ENCODE measurements at regions not wholly inside any gene's neighbourhood (a gene's known extent, or its start where the extent isn't known, plus 50 kb on each side); places are given as distances from the start of the nearest gene placed in this dataset.
"Not testable (repeated sequence)": the region's sequence is repeated elsewhere in the genome, so short reads cannot be mapped to it uniquely, and the experiment has no call there.

DNA sequence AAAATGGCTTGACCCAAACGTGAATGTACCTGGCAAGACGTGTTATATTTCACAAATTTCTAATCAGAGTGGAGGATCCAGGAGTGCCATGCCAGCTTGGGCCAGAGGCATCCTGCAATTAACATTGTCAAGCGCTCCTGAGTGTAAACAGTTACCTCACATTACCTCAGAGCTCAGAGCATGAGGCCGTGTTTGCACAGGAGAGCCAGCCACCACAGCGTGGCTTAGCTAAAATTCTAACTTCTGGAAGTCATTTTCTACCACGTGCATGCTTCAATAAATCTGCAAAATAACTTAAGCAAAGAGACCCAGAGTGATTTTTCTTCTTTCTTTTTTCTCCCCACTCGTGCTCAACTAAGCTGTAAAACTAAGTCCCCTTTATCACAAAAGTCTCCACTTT lies 769.0 kb downstream of the KCNJ2 start:
- no peak for DNase-seq (ENCODE audit: low spot score)

DNA sequence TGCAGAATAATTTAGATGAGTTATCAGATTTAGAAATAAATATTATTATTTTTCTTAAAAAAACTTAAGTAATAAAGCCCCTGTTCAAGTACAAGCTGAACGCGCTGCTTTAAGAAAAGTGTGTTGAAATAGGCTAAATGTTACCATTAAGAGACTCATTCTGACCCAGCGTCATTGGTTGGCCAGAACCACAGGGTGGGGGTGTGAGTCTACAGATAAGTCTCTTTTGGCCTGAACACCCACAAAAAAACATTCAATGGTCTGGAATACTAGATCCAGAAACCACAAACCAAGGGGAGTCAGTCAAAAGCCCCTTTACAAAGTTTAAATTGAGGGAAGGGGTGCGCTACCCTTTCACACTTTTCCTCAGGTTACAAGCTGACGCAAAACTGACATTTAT lies 776.1 kb downstream of the KCNJ2 start:
- no peak for DNase-seq (ENCODE audit: low spot score)

DNA sequence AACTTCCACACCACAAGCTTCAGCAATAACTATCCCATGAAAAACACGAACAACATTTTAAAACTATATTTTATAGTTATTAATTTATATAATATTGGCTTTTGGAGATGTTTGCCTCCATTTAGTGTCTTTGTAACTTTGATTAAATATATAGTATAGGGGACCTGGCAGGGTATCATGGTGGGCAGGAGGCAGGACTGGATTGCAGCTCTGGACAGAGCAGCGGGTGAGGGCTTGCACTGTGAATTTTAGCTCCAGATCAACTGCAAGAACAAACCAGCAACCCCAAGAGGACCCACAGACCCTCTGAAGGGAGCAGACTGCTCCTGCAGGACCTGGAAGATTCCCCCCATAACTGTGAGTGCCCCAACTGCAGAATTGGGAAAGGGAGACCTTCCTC lies 777.9 kb downstream of the KCNJ2 start:
- DNase-seq (ENCODE audit: low spot score): no peak

DNA sequence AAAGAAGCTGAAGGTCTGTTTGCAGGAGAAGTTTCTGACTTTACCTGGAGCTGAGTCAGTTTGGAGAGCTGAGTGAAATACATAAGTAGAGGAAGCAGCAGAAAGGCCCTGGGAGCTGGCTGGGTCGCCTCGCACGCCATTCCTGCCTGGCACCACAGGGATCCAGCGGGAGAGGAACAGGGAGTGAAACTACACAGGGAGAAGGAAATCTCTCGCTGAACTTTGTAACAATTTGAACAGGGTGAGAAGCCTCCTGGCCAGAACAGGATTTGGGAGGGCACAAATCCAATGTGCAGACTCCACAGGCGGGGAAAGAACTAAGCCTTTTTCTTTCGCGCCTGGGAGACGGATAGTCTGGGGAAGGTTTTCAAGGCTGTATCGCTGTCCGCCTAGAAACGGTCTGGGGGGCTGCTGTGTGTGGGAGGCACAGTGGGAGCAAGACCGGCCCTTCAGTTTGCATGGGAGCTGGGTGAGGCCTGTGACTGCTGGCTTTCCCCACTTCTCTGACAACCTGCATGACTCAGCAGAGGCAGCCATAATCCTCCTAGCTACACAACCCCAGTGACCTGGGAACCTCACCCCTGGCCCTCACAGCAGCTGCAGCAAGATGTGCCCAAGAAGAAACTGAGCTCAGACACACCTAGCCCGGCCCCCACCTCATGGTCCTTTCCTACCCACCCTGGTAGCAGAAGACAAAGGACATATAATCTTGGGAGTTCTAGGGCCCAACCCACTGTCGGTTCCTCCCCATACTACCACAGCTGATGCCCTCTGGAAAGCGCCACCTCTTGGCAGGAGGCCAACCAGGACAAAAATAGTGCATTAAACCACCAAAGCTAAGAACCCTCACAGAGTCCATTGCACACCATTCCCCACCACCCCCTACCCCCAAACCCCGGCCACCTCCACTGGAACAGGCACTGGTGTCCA lies 778.6 kb downstream of the KCNJ2 start:
- no peak for DNase-seq (ENCODE audit: low spot score)

DNA sequence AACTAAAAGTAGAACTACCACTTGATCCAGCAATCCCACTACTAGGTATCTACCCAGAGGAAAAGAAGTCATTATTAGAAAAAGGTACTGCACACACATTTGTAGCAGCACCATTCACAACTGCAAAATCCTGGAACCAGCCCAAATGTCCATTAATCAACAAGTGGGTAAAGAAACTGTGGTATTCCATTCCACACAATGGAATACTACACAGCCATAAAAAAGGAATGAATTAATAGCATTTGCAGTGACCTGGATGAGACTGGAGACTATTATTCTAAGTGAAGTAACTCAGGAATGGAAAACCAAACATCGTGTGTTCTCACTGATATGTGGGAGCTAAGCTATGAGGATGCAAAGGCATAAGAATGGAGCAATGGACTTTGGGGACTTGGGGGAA lies 783.8 kb downstream of the KCNJ2 start:
- DNase-seq (ENCODE audit: low spot score): not testable (repeated sequence)

DNA sequence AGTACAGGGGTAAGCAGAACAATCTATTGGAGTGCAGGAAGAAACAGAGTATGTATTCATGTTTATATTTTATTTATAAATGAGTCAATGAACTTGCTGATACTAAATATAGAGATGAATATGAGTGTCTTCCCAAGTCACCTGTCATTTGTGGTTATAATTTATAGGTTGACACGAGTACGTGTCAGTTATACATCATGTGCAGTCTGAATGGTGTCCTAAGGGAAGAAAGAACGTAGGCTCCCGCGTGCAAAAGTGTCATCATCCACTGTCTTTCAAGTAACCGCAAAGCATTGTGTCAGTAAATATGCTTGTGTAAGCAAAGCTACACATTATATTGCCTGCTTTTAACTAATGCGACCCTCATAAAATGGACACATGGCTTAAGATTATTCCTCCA lies 786.1 kb downstream of the KCNJ2 start:
- no peak for DNase-seq (ENCODE audit: low spot score)

DNA sequence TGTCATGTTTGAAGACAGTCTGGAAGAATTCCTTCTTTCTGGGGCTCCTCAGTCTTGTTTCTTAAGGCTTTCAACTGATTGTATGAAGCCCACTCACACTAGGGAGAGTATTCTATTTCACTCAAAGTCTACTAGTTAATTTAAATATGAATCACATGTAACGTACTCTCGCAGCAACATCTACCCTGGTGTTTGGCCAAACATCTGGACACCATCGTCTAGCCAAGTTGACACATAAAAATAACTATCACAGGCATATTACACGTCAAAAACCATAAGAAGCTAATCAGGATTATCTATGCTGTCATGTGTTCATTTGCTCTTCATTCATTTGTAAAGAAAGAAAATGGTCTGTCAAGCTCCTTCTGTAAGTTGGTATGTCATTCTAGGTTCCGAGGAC lies 787.4 kb downstream of the KCNJ2 start:
- DNase-seq (ENCODE audit: low spot score): no peak

DNA sequence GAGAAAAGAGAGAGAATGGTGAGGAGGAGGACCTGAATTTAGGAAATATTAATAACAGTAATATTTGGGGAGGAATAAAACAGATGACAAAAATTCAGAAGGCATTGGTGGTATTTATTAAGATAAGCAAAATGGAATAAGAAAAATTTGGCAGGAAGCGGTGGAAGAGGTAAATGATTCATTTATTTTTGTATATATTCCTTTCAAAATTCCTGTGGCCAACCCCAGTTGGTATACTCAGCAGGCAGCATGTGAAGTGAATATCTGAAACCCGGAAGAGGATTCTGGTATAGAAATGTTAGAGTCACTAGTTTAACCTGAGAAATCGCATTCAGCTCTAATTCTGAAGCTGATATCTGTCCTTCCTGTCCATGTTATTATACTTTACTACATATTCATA lies 792.0 kb downstream of the KCNJ2 start:
- DNase-seq (ENCODE audit: low spot score): no peak

DNA sequence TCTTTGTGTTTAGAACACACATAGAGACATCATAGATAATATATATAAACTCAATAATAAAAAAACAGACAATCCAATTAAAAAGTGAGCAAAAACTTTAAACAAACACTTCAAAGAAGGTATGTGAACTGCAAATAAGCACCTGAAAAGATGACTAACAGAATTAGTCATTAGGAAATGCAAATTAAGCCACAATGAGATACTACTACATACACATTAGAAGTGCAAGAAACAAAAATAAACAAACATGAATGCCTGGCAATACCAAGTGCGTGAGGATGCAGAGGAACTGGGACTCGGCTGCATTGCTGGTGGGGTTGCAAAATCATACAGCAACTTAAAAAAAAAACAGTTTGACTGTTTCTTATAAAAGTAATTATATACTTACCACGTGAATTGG lies 799.0 kb downstream of the KCNJ2 start:
- DNase-seq (ENCODE audit: low spot score): no peak

DNA sequence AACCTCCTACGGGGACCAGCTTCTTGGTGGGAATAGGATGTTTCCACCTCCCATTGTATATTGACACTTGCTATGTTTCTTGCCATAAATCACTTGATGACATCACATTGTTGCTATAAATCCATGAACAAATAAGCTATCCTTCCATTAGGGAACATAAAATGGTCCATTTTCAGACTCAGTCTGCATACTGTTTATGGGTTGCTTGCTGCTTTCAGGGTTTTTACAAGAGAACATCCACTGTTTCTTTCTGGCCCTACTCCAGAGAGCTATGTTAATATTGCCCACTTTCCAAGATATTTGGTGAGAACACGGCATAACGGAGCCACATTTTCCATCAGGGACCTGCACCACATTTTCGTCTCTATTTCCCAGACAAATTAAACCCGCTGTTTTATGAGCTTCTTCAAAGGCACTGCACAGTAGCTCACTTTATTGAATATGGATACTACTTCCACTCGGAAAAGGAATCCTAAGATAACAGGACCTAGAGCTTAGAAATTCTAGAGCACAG lies 800.2 kb downstream of the KCNJ2 start:
- DNase-seq (ENCODE audit: low spot score): no peak

DNA sequence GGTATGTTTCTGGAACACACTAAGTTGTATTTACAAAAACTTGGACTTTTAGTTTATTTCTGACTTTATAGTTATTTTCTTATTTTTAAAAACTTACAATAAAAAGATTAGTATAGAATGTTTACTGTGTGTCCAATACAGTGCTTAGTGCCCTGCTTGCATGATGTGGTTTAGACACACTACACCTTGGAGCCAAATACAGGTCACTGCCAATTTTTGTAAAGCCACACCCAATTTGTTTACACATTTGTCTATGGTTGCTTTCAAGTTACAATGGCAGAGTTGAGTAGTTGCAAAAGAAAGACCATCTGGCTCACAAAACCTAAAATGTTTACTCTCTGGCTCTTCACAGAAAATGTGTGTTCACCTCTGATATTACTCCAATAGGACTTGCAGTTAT lies 807.1 kb downstream of the KCNJ2 start:
- DNase-seq (ENCODE audit: low spot score): no peak

DNA sequence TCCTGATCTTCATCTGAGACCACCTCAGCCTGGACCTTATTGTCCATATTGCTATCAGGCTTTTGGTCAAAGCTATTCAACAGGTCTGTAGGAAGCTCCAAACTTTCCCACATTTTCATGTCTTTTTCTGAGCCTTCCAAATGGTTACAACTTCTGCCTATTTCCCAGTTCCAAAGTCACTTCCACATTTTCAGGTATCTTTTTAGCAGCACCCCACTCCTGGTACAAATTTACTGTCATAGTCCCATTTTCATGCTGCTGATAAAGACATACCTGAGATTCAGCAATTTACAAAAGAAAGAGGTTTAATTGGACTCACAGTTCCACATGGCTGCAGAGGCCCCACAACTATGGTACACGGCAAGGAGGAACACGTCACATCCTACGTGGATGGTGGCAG lies 815.5 kb downstream of the KCNJ2 start:
- no peak for DNase-seq (ENCODE audit: low spot score)

DNA sequence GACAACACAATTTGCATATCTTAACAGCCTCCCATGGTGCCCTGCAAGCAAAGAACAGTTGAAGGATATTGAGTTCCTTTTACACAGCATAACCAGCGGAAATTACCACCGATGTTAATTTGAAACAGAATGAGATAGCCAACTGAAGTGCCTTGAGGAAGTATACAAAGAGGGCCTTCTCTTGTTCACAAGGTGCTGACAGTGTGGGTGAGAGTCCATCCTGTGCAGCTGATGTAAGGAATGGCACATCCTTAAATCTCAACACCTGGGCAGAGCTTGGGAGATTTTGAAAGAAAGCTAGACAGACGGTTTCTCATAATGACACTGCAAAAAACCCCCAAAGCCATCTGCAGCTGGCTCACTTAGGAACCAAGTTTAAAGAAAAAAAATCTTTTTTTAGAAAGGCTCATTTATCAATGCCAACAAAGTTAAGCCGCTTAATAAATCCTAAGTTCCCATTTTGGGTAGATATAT lies 818.6 kb downstream of the KCNJ2 start:
- no peak for DNase-seq (ENCODE audit: low spot score)

DNA sequence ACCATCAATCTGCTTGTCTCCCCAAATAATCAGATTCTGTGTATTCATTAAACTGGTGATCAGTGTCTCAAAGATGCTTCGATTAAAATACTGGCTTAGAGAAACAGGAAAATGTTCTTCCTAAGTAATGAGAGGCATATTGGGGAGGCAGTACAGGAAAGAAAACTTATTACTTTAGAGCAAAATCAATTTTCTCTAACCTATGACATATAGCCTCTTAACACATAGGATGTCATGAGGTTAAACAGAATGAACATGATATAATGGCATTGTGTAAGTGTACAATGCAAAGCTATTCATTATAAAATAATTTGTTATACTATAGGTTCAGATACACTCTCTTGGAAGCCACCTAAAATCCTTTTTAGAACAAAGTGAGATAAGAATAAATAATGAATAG lies 819.3 kb downstream of the KCNJ2 start:
- DNase-seq (ENCODE audit: low spot score): no peak

DNA sequence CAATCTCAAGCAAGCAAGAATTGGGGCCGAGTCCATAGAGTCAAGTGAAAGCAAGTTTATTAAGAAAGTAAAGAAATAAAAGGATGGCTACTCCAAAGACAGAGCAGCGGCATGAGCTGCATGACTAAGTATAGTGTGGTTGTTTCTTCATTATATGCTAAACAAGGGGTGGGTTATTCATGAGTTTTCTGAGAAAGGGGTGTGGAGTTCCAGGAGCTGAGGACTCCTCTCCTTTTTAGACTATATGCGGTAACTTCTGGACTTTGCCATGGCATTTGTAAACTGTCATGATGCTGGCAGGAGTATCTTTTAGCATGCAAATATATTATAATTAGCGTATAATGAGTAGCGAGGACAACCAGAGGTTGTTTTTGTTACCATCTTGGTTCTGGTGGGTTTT lies 819.9 kb downstream of the KCNJ2 start:
- no peak for DNase-seq (ENCODE audit: low spot score)

DNA sequence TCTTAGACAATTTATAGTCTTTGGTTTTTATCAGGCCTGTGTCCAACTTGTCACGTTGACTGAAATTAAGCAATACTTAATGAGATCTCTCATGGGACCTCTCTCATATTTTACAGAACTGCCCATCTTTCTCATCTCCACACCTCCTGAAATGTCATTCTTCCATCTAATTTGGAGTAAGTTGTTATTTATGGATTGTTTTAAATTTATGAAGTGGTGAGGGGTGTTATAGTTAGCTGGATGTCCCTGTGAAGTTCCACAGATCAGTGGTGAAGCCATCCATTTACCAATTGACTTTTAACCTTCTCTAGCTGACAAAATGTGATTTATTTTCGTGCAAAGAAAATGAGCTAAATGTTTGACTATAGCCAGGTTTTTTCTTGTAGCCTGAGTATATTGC lies 824.9 kb downstream of the KCNJ2 start:
- no peak for DNase-seq (ENCODE audit: low spot score)

DNA sequence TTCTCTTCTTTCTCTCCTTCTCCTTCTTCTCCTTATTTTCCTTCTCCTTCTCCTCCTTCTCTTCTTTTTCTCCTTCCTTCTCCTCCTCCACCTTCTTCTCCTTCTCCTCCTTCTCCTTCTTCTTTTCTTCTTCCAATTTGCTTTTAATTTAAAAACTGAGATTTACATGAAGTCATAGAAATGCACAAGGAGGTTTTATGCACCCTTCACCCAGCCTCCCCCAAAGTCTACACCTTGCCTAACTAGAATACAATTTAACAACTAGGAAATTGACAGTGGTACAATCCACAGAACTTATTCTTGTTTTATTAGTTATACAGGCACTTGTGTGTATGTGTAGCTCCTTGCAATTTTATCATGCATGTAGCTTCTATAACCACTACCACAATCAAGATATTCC lies 826.7 kb downstream of the KCNJ2 start:
- DNase-seq (ENCODE audit: low spot score): no peak

DNA sequence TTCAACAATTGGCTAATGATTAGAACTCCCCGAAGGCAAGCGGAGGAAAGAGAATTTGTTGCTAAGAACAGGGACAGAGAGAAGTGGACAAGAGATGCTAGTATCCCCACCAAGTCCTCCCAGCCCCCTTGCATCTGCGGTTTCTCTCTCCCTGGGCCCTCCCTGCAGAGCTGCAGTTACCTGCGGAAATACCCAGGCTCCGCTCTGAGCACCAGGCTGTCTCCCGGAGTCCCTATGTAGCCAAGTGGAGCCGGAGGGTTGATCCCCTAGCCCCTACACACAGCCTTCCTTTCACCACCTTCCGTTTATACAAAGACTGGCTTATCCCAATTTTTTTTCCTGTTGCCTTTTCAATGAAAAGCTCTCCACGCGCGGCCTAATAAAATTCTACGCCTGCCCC lies 834.4 kb downstream of the KCNJ2 start:
- no peak for DNase-seq (ENCODE audit: low spot score)

DNA sequence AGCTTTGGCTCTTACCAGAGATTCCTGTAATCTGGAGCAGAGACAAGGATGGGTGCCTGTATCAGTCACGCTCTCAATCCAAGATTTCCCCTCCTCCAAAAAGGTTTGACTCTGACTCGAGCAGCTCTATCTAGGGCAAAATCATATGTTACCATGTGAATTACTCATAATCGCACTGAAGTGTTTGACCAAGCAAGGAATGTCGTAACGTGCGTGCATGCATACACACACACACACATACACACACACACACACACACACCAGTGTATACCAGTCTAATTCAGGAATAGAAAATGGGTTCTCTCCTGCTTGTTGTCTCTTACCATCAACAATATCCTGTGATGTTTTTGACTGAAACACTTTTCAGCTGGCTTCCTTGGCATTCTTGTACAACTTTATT lies 835.1 kb downstream of the KCNJ2 start:
- no peak for DNase-seq (ENCODE audit: low spot score)

DNA sequence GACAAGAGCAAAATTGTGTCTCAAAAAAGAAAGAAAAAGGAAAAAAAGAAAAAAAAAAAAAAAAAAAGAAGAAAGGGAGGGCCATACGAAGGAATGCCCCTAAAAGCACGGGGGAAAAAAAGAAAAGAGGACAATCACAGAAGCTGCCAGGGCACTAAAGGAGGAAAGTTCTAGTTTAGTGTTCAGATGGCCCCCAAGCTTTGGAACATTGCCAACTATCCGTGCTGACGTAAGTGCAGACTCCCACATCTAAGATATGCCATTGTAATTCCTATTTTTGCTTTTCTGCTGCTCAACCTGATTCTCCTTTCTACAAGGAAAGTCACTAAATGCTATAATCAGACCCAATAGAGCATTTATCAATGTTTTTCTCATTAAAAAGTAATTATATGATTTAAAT lies 842.1 kb downstream of the KCNJ2 start:
- no peak for DNase-seq (ENCODE audit: low spot score)

DNA sequence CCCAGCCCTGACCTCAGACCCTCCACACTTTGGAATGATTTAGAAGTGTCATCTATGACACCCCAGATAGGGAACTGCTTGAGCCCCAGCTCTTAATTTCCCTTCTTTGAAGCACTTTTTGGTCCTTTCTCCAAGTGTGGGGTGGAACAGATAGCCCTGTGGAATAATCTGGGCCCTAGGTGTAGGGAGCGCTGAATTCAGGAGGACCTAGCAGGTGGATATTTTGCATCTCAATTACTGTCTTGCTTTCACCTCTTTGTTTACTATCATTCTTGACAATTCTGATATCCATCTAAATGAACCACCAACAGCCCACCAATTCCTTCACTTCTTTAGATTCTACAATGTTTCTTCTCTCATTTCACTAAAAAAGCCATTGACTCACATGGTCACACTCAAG lies 850.4 kb downstream of the KCNJ2 start:
- no peak for DNase-seq (ENCODE audit: low spot score)

DNA sequence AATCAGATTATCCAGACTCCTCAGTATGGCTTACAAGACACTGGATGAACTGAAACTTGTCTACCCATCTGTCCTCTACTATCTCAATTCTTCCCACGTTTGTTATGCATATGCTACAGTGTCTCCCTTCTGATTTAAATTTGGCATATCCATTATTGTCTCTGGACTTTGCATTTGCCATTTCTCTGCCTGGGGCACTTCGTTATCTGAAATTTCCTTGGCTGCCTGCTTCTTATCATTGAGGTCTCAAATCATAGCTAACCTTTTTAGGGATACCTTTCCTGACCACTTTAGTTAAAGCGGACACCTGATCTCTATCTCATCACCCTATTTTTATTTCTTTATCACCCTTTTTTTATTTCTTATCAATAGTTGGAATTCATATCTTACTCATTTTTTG lies 853.4 kb downstream of the KCNJ2 start:
- DNase-seq (ENCODE audit: low spot score): no peak

DNA sequence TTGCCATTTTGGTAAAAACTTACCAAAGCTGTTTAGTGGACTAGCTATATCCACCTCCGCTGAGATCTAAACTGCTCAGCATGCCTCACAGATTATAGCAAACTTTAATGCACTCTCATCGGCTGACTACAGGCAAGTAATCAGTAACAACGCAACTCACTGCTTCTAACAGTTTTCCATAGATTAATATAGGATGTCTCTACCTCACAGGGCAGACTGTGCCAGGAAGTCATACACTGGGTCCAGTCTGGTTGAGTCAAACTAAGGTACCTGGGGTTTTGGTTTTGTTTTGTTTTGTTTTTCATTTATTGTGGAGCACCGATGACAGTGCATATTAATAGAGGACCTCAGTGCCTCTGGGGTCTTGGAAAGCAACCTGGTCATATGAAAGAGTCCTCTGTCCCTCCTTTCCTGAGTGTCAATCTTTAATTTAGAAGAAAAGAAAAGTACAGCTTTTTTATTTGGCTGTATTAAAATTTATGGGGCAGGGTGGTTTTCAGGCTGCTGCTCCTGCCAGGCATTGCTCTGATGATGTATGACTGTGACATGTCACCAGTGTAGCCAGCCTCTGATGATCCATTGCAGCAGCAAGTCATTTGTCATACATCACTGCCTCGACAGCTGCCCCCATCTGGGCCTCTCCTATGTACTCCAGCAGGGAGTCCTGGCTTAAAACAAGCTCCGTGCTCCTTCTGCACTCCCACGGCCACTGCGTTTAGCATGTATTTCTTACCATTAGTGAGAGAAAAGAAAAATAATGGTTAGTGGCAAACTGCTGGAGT lies 854.1 kb downstream of the KCNJ2 start:
- DNase-seq (ENCODE audit: low spot score): no peak

Data from germinal center (tissue), 1 donor.